Right hindlimb (tissue), 1 donor: ENCODE measurements at regions not wholly inside any gene's neighbourhood (a gene's known extent, or its start where the extent isn't known, plus 50 kb on each side); places are given as distances from the start of the nearest gene placed in this dataset.

Source experiments
- DNase-seq: peaks from one replicate; pipeline ENCODE4 v3.0.0-alpha.2; 2018

DNA sequence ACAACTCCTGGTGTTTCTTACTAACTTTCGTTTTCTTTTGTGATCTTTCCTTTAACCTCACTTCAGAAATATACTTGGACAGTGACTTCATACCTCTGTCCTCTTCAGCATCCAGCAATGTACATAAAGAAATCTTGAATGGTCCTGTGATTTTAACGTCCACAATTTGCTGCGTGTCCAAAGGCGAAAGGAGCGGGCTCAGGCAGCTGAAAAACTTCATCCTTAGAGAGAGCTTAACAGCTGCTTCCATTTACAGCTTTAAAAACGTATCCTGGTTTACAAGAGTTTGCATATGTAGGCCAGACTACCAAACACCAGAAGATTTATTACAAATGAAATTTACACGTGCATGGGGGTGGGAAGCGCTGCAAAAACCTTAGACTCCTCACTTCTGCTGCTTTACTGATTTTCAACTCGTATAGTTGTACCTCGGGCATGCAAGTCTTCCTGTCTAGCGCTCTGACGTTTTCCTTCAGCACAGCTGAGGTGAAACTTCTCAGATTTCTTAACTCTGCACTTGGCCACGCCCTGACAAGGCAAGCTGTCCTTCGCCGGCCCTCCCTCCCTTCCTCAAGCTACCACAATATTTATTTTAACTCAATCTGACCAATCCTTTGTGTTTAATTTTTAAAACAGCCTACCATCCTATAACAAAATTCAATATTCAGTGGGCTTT lies 406.4 kb downstream of the FAM47A start:
- DNase-seq: peak; percentile 51

- DNase-seq: no peak
Observed at GRCh38 chrX:33721927-33722326, 410.2 kb downstream of the FAM47A start.

- DNase-seq: no peak
Observed at GRCh38 chrX:33686105-33686504, 446.0 kb downstream of the FAM47A start.
